Pancreas (tissue), 10 donors: ENCODE measurements at regions not wholly inside any gene's neighbourhood (a gene's known extent, or its start where the extent isn't known, plus 50 kb on each side); places are given as distances from the start of the nearest gene placed in this dataset.
A peak's percentile ranks its signal among the peaks of the same experiment; 100 is the strongest.

Experiments used
- ATAC-seq, 4 donors: fragments of 200-7000 bp; cut with Tn5 transposase; one replicate each; pipeline versions ENCODE4 v1.8.0 to v1.9.1; 2020; ENCODE audit warnings: mild to moderate bottlenecking in 4 of 4, moderate library complexity in 4 of 4
- DNase-seq, 6 donors: peaks; one replicate each; pipeline ENCODE4 v3.0.0-alpha.2; 2020
- FAIRE-seq: peaks from 2 replicates; lab custom pipeline; 2012; peaks lifted over from hg19 to GRCh38; lab: Jason Lieb, UNC
- H3K27ac ChIP-seq, 4 donors: fragments of 200-600 bp; sonication (generic); 1 replicate in 3 of 4; 2 replicates in 1 of 4; pipeline versions ENCODE4 v1.5.0 to v1.8.0; 2020
- H3K27me3 ChIP-seq, 4 donors: fragments of 200-600 bp; one replicate each; pipeline ENCODE4 v1.8.0; 2021
- H3K36me3 ChIP-seq, 3 donors: fragments of 200-600 bp; sonication (generic) in 1 of 3; one replicate each; pipeline versions ENCODE4 v1.5.0 to v1.8.0; 2020 to 2021
- H3K4me1 ChIP-seq, 3 donors: fragments of 200-600 bp; one replicate each; pipeline ENCODE4 v1.8.0; 2021
- H3K4me3 ChIP-seq, 4 donors: fragments of 200-600 bp; sonication (generic) in 2 of 4; one replicate each; pipeline versions ENCODE4 v1.5.0 to v1.8.0; 2020 to 2021
- H3K9me3 ChIP-seq, 4 donors: fragments of 200-600 bp; one replicate each; pipeline ENCODE4 v1.8.0; 2021
- WGBS, 2 donors: extraction: QIAGEN DNeasy Blood & Tissue Kit; methylation state at CpG; one replicate each; pipeline ENCODE4 v1.1.7; 2013; 5-methylcytosine and 5-hydroxymethylcytosine counted together
- intact Hi-C, 3 donors: fragments of 100-400 bp; cut with DNase I; formaldehyde crosslinking; loops; one replicate each; pipeline versions ENCODE4 v1.11.1 to v1.14.2; 2022
- TF ChIP-seq, protein P1 (sequence below), 4 donors: fragments of 200-600 bp; sonication (generic) in 3 of 4; IDR thresholded peaks; one replicate each; pipeline versions ENCODE4 v1.5.0 to v1.8.0; 2021; ENCODE audit warnings: antibody characterized with exemption in 4 of 4
- donor health status: healthy with polysubstance abuse.
- donor health status: DM: no; HTN: no; CAD: no; lungs with moderate emphysema.
- donor health status: DM: no; HTN: no; CAD: no.
- donor health status: control.
- donor health status: control.
- donor health status: Bipolar disorder and iron deficiency.
- donor health status: DM: yes; HTN: yes; CAD: no.
- donor health status: DM: no; HTN: no; CAD: no.
- donor health status: DM: no; HTN: no; CAD: no.
- donor health status: DM: yes; HTN: yes; CAD: no.

DNA sequence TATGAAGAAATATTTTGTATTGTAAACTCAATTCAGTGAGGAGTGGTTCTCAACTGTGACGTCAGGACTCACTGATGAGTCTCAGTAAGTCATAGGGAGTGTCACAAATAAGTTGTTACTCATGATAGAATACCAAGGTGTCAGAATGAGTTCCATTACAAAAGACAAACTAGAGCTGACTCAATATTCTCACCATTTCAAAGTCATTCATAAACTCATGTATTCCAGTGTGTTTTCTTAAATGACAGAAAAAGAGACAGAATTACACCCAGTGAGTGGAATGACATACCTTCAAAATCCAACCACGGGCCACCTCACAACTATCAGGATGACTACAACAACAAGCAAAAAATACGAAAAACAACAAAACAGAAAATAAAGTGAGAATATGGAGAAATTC lies 321.5 kb downstream of the ENC1 start:
- ATAC-seq (no peak), FAIRE-seq (no peak), DNase-seq (no peak)
- H3K9me3 ChIP-seq, result no peaks in the 10 kb centered on the region
- no peak overlapping the region for H3K4me3 ChIP-seq
- WGBS, 2 donors, result 84 to 95% methylated on average over 3 of the region's 3 CpGs
- H3K36me3 ChIP-seq, result no peaks in the 10 kb centered on the region
- no peaks in the 10 kb centered on the region for H3K27me3 ChIP-seq
- H3K4me1 ChIP-seq, result no peaks in the 10 kb centered on the region
- H3K27ac ChIP-seq, result no peak overlapping the region
- TF ChIP-seq, protein P1, sequence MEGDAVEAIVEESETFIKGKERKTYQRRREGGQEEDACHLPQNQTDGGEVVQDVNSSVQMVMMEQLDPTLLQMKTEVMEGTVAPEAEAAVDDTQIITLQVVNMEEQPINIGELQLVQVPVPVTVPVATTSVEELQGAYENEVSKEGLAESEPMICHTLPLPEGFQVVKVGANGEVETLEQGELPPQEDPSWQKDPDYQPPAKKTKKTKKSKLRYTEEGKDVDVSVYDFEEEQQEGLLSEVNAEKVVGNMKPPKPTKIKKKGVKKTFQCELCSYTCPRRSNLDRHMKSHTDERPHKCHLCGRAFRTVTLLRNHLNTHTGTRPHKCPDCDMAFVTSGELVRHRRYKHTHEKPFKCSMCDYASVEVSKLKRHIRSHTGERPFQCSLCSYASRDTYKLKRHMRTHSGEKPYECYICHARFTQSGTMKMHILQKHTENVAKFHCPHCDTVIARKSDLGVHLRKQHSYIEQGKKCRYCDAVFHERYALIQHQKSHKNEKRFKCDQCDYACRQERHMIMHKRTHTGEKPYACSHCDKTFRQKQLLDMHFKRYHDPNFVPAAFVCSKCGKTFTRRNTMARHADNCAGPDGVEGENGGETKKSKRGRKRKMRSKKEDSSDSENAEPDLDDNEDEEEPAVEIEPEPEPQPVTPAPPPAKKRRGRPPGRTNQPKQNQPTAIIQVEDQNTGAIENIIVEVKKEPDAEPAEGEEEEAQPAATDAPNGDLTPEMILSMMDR (IDR thresholded peaks at IDR 0.05), result no peak
- intact Hi-C loops, result no loop called here

DNA sequence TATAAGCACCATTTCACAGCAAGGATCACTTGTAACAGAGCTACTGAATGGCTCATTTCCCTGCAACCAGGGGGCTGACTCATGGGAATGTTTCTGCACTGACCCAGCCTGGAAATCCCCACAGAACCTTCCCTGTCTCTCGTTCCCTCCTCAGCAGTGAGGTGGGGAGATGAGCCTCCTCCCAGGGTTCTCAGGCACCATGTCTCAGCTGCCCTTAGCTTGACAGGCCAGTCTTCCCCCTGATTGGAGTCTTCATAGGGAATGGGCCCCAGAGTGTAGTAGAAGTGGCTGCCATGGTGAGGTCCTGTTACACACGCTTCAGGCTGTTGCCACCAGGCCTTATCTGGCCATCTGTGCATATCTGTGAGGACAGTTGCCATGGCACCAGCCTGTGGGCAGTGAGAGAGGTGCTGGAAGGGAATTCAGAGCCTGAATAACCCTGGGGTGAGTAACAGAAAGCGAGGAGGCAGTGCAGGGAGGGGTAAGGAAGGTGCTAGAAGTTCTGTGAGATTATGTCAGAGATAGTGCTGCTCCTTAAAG lies 324.4 kb downstream of the ENC1 start:
- DNase-seq, result peak in 4 of 6 donors; percentile 18 to 58 (median 30)
- H3K36me3 ChIP-seq, result no peaks in the 10 kb centered on the region
- 56 to 65% methylated on average over 3 of the region's 3 CpGs for WGBS, 2 donors
- no peaks in the 10 kb centered on the region for H3K27me3 ChIP-seq
- TF ChIP-seq, protein P1 (IDR thresholded peaks at IDR 0.05), result no peak
- no peaks in the 10 kb centered on the region for H3K4me1 ChIP-seq
- intact Hi-C loops, result no loop called here
- no peak overlapping the region for H3K4me3 ChIP-seq
- FAIRE-seq, result no peak
- H3K9me3 ChIP-seq, result no peaks in the 10 kb centered on the region
- H3K27ac ChIP-seq, result peak overlapping the region in 2 of 4 donors; percentile 51 to 75
- peak; percentile 46 to 92 (median 88) for ATAC-seq

DNA sequence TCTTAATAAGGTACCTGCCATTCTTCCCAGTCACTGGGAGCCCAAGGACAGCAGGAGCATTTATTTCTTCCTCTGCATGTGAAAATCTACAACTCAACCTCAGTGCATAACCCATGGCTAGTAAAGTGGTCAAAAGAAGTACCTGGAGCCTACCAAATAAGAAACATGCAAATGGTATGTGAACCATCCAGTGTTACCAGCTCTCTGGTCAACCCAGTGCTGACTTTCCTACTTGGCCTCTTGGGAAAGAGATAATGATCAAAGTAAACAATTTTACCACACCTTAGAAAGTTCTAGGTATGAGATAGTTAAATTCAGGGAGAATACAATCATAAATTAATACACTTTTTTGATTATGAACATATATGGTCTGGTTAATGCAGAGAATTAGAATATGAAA lies 325.6 kb downstream of the ENC1 start:
- Histone ChIP-seq H3K4me3 (no peak overlapping the region), H3K27me3 (no peaks in the 10 kb centered on the region), H3K36me3 (no peaks in the 10 kb centered on the region), H3K27ac (peak overlapping the region in 1 of 4 donors; percentile 75), H3K9me3 (no peaks in the 10 kb centered on the region), H3K4me1 (no peaks in the 10 kb centered on the region)
- DNase-seq (no peak), ATAC-seq (no peak), FAIRE-seq (no peak)
- intact Hi-C loops, result no loop called here
- TF ChIP-seq, protein P1 (IDR thresholded peaks at IDR 0.05), result no peak

DNA sequence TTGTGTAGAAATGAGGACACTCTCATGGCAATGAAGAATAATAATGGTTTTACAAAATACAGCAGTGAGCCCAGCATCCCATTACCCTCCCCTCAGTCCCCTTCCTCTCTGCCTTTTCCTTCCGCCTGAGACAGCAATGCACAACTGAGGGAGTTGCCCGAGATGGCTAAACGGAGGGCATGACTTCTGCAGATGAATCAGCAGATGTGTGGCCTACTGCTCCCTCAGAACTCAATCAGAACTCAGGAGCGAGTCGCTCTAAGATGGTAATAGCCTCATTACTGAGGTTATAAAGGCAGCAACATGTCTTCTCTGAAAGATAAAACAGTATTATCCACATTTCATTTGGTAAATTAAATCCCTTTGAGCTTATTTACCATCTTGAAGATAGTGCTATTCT lies 326.6 kb downstream of the ENC1 start:
- DNase-seq (no peak), FAIRE-seq (no peak), ATAC-seq (no peak)
- no peaks in the 10 kb centered on the region for H3K9me3 ChIP-seq
- no peaks in the 10 kb centered on the region for H3K4me1 ChIP-seq
- H3K36me3 ChIP-seq, result no peaks in the 10 kb centered on the region
- 89 to 90% methylated on average over 5 of the region's 5 CpGs for WGBS, 2 donors
- H3K27ac ChIP-seq, result no peak overlapping the region
- TF ChIP-seq, protein P1 (IDR thresholded peaks at IDR 0.05), result no peak
- no peak overlapping the region for H3K4me3 ChIP-seq
- H3K27me3 ChIP-seq, result no peaks in the 10 kb centered on the region
- intact Hi-C loops, result no loop called here

DNA sequence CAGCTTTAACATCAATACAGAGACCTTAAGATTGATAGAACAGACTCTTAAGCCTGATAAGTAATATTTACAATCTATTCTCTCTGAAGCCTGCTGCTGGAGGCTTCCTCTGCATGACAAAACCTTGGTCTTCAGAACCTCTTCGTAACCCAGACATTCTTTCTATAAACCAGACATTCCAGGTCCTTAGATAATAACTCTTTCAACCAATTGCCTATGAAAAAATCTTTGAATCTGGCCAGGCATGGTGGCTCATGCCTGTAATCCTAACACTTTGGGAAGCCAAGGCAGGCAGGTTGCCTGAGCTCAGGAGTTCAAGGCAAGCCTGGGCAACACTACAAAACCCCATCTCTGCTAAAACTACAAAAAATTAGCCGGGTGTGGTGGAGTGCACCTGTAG lies 327.8 kb downstream of the ENC1 start:
- no peak overlapping the region for H3K4me3 ChIP-seq
- FAIRE-seq, result no peak
- no peak overlapping the region for H3K27ac ChIP-seq
- no peaks in the 10 kb centered on the region for H3K9me3 ChIP-seq
- WGBS, 2 donors, result 93 to 98% methylated on average over 2 of the region's 2 CpGs
- intact Hi-C loops, result no loop called here
- no peaks in the 10 kb centered on the region for H3K36me3 ChIP-seq
- H3K27me3 ChIP-seq, result no peaks in the 10 kb centered on the region
- no peak for ATAC-seq
- no peak for DNase-seq
- H3K4me1 ChIP-seq, result no peaks in the 10 kb centered on the region
- TF ChIP-seq, protein P1 (IDR thresholded peaks at IDR 0.05), result no peak
